HEK293 (cell line): ENCODE measurements at regions not wholly inside any gene's neighbourhood (a gene's known extent, or its start where the extent isn't known, plus 50 kb on each side); places are given as distances from the start of the nearest gene placed in this dataset.
A peak's percentile ranks its signal among the peaks of the same experiment; 100 is the strongest.

ENCODE experiments used
- CTCF ChIA-PET: fragments of 350-600 bp; formaldehyde crosslinking; extraction: SDS; loops from one replicate; lab custom pipeline; 2021; ENCODE audit warnings: antibody characterized with exemption; lab: Yijun Ruan, JAX
- POLR2A ChIA-PET: fragments of 300-600 bp; formaldehyde crosslinking; extraction: SDS; loops from one replicate; lab custom pipeline; 2020; ENCODE audit warnings: antibody characterized with exemption, inconsistent platforms; lab: Yijun Ruan, JAX
- H3K27ac ChIP-seq: fragments of 200-500 bp; sonication (Bioruptor generic); 2 replicates; pipeline ENCODE4 v1.5.1; 2014; ENCODE audit warnings: low read depth, low read length, control low read depth, inconsistent platforms; ENCODE audit errors: extremely low read depth
- H3K36me3 ChIP-seq, 2 experiments: fragments of 200-500 bp in 1 of 2; sonication (Bioruptor generic) in 1 of 2; 1 replicate in 1 of 2; 2 replicates in 1 of 2; pipeline ENCODE4 v1.5.1; 2014 to 2017; ENCODE audit warnings: inconsistent platforms in 2 of 2, low read length in 2 of 2; ENCODE audit not compliant: control insufficient read depth in 2 of 2, insufficient read depth in 1 of 2
- H3K4me1 ChIP-seq: fragments of 200-500 bp; sonication (Bioruptor generic); 2 replicates; pipeline ENCODE4 v1.5.1; 2014; ENCODE audit warnings: mild to moderate bottlenecking, low read length, inconsistent platforms; ENCODE audit not compliant: control insufficient read depth, insufficient read depth
- H3K4me3 ChIP-seq: 2 replicates; pipeline ENCODE4 v1.5.1; 2011; ENCODE audit warnings: low read depth, mild to moderate bottlenecking, control low read depth, low read length, moderate library complexity
- H3K9me3 ChIP-seq: fragments of 200-500 bp; sonication (Bioruptor generic); 2 replicates; pipeline ENCODE4 v1.5.1; 2014; ENCODE audit warnings: low read depth, low read length, inconsistent platforms; ENCODE audit not compliant: control insufficient read depth, insufficient read depth
- HIC1 ChIP-seq: fragments of 450-650 bp; formaldehyde crosslinking; IDR thresholded peaks from 2 replicates; pipeline ENCODE4 v1.5.1; 2016; ENCODE audit warnings: missing biosample characterization, missing genetic modification characterization
- HOXA7 ChIP-seq: sonication (generic); formaldehyde crosslinking; IDR thresholded peaks from 2 replicates; pipeline ENCODE4 v1.8.1; 2022; ENCODE audit warnings: missing genetic modification reagents, borderline replicate concordance
- INSM2 ChIP-seq: fragments of 450-650 bp; formaldehyde crosslinking; IDR thresholded peaks from 2 replicates; pipeline ENCODE4 v1.5.1; 2016; ENCODE audit warnings: missing biosample characterization, missing genetic modification characterization
- KLF9 ChIP-seq: fragments of 450-650 bp; formaldehyde crosslinking; IDR thresholded peaks from 2 replicates; pipeline ENCODE4 v1.5.1; 2016; ENCODE audit warnings: missing biosample characterization, missing genetic modification characterization, low read depth
- OSR2 ChIP-seq: fragments of 450-650 bp; formaldehyde crosslinking; IDR thresholded peaks from 2 replicates; pipeline ENCODE4 v1.5.1; 2016; ENCODE audit warnings: missing biosample characterization, missing genetic modification characterization
- PRDM4 ChIP-seq: fragments of 450-650 bp; formaldehyde crosslinking; IDR thresholded peaks from 2 replicates; pipeline ENCODE4 v1.5.1; 2017; ENCODE audit warnings: missing biosample characterization, missing genetic modification characterization
- REPIN1 ChIP-seq: fragments of 450-650 bp; formaldehyde crosslinking; IDR thresholded peaks from 2 replicates; pipeline ENCODE4 v1.5.1; 2017; ENCODE audit warnings: missing biosample characterization, missing genetic modification characterization, low read depth
- TCF7L2 ChIP-seq: IDR thresholded peaks from 2 replicates; pipeline ENCODE4 v1.6.1; 2011; ENCODE audit warnings: low read depth, mild to moderate bottlenecking, inconsistent platforms, low read length, moderate library complexity, borderline replicate concordance
- ZBTB20 ChIP-seq: fragments of 450-650 bp; formaldehyde crosslinking; IDR thresholded peaks from 2 replicates; pipeline ENCODE4 v1.5.1; 2016; ENCODE audit warnings: missing biosample characterization, missing genetic modification characterization
- ZBTB21 ChIP-seq: fragments of 450-650 bp; formaldehyde crosslinking; IDR thresholded peaks from 2 replicates; pipeline ENCODE4 v1.5.1; 2017; ENCODE audit warnings: missing biosample characterization, missing genetic modification characterization
- ZIC2 ChIP-seq: fragments of 450-650 bp; formaldehyde crosslinking; IDR thresholded peaks from 2 replicates; pipeline ENCODE4 v1.5.1; 2016; ENCODE audit warnings: missing biosample characterization, missing genetic modification characterization
- ZNF146 ChIP-seq: fragments of 450-650 bp; formaldehyde crosslinking; IDR thresholded peaks from 2 replicates; pipeline ENCODE4 v1.5.1; 2016; ENCODE audit warnings: missing biosample characterization, missing genetic modification characterization
- ZNF155 ChIP-seq: fragments of 450-650 bp; formaldehyde crosslinking; IDR thresholded peaks from 2 replicates; pipeline ENCODE4 v1.5.1; 2016; ENCODE audit warnings: missing biosample characterization, missing genetic modification characterization
- ZNF292 ChIP-seq: fragments of 450-650 bp; formaldehyde crosslinking; IDR thresholded peaks from 2 replicates; pipeline ENCODE4 v1.5.1; 2016; ENCODE audit warnings: low read depth, missing biosample characterization, missing genetic modification characterization, borderline replicate concordance
- ZNF37A ChIP-seq: fragments of 450-650 bp; IDR thresholded peaks from 2 replicates; pipeline ENCODE4 v1.5.1; 2018; ENCODE audit warnings: missing biosample characterization, missing genetic modification characterization
- ZNF404 ChIP-seq: fragments of 450-650 bp; formaldehyde crosslinking; IDR thresholded peaks from 2 replicates; pipeline ENCODE4 v1.5.1; 2017; ENCODE audit warnings: missing biosample characterization, missing genetic modification characterization
- ZNF48 ChIP-seq: fragments of 450-650 bp; formaldehyde crosslinking; IDR thresholded peaks from 2 replicates; pipeline ENCODE4 v1.5.1; 2016; ENCODE audit warnings: missing biosample characterization, missing genetic modification characterization
- ZNF513 ChIP-seq: fragments of 450-650 bp; IDR thresholded peaks from 2 replicates; pipeline ENCODE4 v1.5.1; 2018; ENCODE audit warnings: missing biosample characterization, missing genetic modification characterization
- ZNF530 ChIP-seq: fragments of 450-650 bp; formaldehyde crosslinking; IDR thresholded peaks from 2 replicates; pipeline ENCODE4 v1.5.1; 2016; ENCODE audit warnings: low read depth, missing biosample characterization, missing genetic modification characterization
- ZNF560 ChIP-seq: fragments of 450-650 bp; formaldehyde crosslinking; IDR thresholded peaks from 2 replicates; pipeline ENCODE4 v1.5.1; 2017; ENCODE audit warnings: missing biosample characterization, missing genetic modification characterization, borderline replicate concordance
- ZNF580 ChIP-seq: fragments of 450-650 bp; formaldehyde crosslinking; IDR thresholded peaks from 2 replicates; pipeline ENCODE4 v1.5.1; 2016; ENCODE audit warnings: missing biosample characterization, missing genetic modification characterization
- ZNF623 ChIP-seq: fragments of 450-650 bp; formaldehyde crosslinking; IDR thresholded peaks from 2 replicates; pipeline ENCODE4 v1.5.1; 2016; ENCODE audit warnings: missing biosample characterization, missing genetic modification characterization
- ZNF639 ChIP-seq: fragments of 450-650 bp; formaldehyde crosslinking; IDR thresholded peaks from 2 replicates; pipeline ENCODE4 v1.5.1; 2016; ENCODE audit warnings: missing biosample characterization, missing genetic modification characterization
- ZNF701 ChIP-seq: fragments of 450-650 bp; formaldehyde crosslinking; IDR thresholded peaks from 2 replicates; pipeline ENCODE4 v1.5.1; 2016; ENCODE audit warnings: missing biosample characterization, missing genetic modification characterization

- H3K27ac ChIP-seq: no peak overlapping the region
- H3K36me3 ChIP-seq: no peaks in the 10 kb centered on the region
- H3K9me3 ChIP-seq: no peaks in the 10 kb centered on the region
- H3K4me3 ChIP-seq: no peak overlapping the region
- ChIA-PET CTCF (interaction anchor here (0.7 kb wide), 1 partner anchor 669 kb away, joined by 3 read pairs; no protein-coding TSS in a partner anchor), POLR2A (no interaction called here)
- TF ChIP-seq TCF7L2 (no peak), OSR2 (tag by site-specific recombination) (no peak), ZNF513 (tag by site-specific recombination) (no peak), ZNF155 (tag by site-specific recombination) (no peak), PRDM4 (tag by site-specific recombination) (no peak), ZBTB20 (tag by site-specific recombination) (no peak), ZNF639 (tag by site-specific recombination) (no peak), ZNF48 (tag by site-specific recombination) (no peak), ZBTB21 (tag by site-specific recombination) (no peak), INSM2 (tag by site-specific recombination) (no peak)
- TF ChIP-seq, all 188 proteins: peak for 0
- H3K4me1 ChIP-seq: no peaks in the 10 kb centered on the region
Measured at GRCh38 chr5:14057289-14057688, 85.9 kb upstream of the TRIO start.

- Histone ChIP-seq H3K36me3 (no peaks in the 10 kb centered on the region), H3K9me3 (no peaks in the 10 kb centered on the region), H3K27ac (no peak overlapping the region), H3K4me3 (no peak overlapping the region), H3K4me1 (no peaks in the 10 kb centered on the region)
- ChIA-PET POLR2A (no interaction called here), CTCF (no interaction called here)
- no peak for TF ChIP-seq KLF9 (tag by site-specific recombination)
- TF ChIP-seq ZNF560 (tag by site-specific recombination): no peak
- no peak for TF ChIP-seq REPIN1
- no peak for TF ChIP-seq ZNF513 (tag by site-specific recombination)
- TF ChIP-seq ZNF530 (tag by site-specific recombination): no peak
- peak; percentile 87 for TF ChIP-seq ZNF146 (tag by site-specific recombination)
- TF ChIP-seq HIC1 (tag by site-specific recombination): no peak
- no peak for TF ChIP-seq ZNF404 (tag by site-specific recombination)
- TF ChIP-seq HOXA7: no peak
- TF ChIP-seq ZNF580 (tag by site-specific recombination): peak; percentile 83
- TF ChIP-seq ZNF292: no peak
- no peak for TF ChIP-seq ZNF37A (tag by site-specific recombination)
- TF ChIP-seq ZNF701 (tag by site-specific recombination): no peak
- TF ChIP-seq ZNF623 (tag by site-specific recombination): no peak
- no peak for TF ChIP-seq ZIC2
Measured at GRCh38 chr5:14056039-14056438, 87.1 kb upstream of the TRIO start.
